ENCODE measurements at regions not wholly inside any gene's neighbourhood (a gene's known extent, or its start where the extent isn't known, plus 50 kb on each side); places are given as distances from the start of the nearest gene placed in this dataset.
"Not testable (repeated sequence)": the region's sequence is repeated elsewhere in the genome, so short reads cannot be mapped to it uniquely, and the experiment has no call there.

GRCh38 chrX:95441836-95442235 lies 1242.8 kb upstream of the DIAPH2 start:
- peaks cover 2 to 17% (median 7%) of the 10 kb centered on the region in 7 donors for H3K9me3 Mint-ChIP-seq
- H3K4me3 Mint-ChIP-seq = no peak overlapping the region
- H3K36me3 Mint-ChIP-seq = no peaks in the 10 kb centered on the region
- no peak overlapping the region for H3K27ac Mint-ChIP-seq
- ATAC-seq (ENCODE audit: low read depth in 2 of 2) (no peak), DNase-seq (no peak)
- H3K4me1 Mint-ChIP-seq = no peaks in the 10 kb centered on the region
- no peaks in the 10 kb centered on the region for H3K27me3 Mint-ChIP-seq

- H3K4me3 Mint-ChIP-seq = no peak overlapping the region
- no peaks in the 10 kb centered on the region for H3K27me3 Mint-ChIP-seq
- H3K9me3 Mint-ChIP-seq = peaks cover 0 to 9% (median 0%) of the 10 kb centered on the region in 7 donors
- H3K36me3 Mint-ChIP-seq = no peaks in the 10 kb centered on the region
- H3K27ac Mint-ChIP-seq = no peak overlapping the region
- DNase-seq (no peak), ATAC-seq (ENCODE audit: low read depth in 2 of 2) (no peak)
- H3K4me1 Mint-ChIP-seq = no peaks in the 10 kb centered on the region
Observed at GRCh38 chrX:95484781-95485180, 1199.9 kb upstream of the DIAPH2 start.

GRCh38 chrX:95505721-95506120 lies 1178.9 kb upstream of the DIAPH2 start:
- H3K9me3 Mint-ChIP-seq = peaks cover 0 to 19% (median 6%) of the 10 kb centered on the region in 7 donors
- H3K4me3 Mint-ChIP-seq = no peak overlapping the region
- no peak for ATAC-seq (ENCODE audit: low read depth in 2 of 2)
- H3K27ac Mint-ChIP-seq = no peak overlapping the region
- no peaks in the 10 kb centered on the region for H3K36me3 Mint-ChIP-seq
- no peak for DNase-seq
- no peaks in the 10 kb centered on the region for H3K27me3 Mint-ChIP-seq
- H3K4me1 Mint-ChIP-seq = no peaks in the 10 kb centered on the region

GRCh38 chrX:95509474-95509873 lies 1175.2 kb upstream of the DIAPH2 start:
- H3K4me3 Mint-ChIP-seq = no peak overlapping the region
- H3K27ac Mint-ChIP-seq = no peak overlapping the region
- H3K36me3 Mint-ChIP-seq = no peaks in the 10 kb centered on the region
- no peaks in the 10 kb centered on the region for H3K27me3 Mint-ChIP-seq
- H3K4me1 Mint-ChIP-seq = no peaks in the 10 kb centered on the region
- ATAC-seq (ENCODE audit: low read depth in 2 of 2) = no peak
- DNase-seq = no peak
- H3K9me3 Mint-ChIP-seq = peaks cover 0 to 13% (median 1%) of the 10 kb centered on the region in 7 donors

- not testable (repeated sequence) for H3K4me1 Mint-ChIP-seq; DNase-seq; H3K27me3 Mint-ChIP-seq; H3K4me3 Mint-ChIP-seq; H3K27ac Mint-ChIP-seq; H3K9me3 Mint-ChIP-seq; H3K36me3 Mint-ChIP-seq; ATAC-seq (ENCODE audit: low read depth in 2 of 2)
Observed at GRCh38 chrX:95524018-95524417, 1160.6 kb upstream of the DIAPH2 start.

GRCh38 chrX:95536111-95536510 lies 1148.5 kb upstream of the DIAPH2 start:
- H3K27me3 Mint-ChIP-seq = no peaks in the 10 kb centered on the region
- no peak overlapping the region for H3K4me3 Mint-ChIP-seq
- H3K36me3 Mint-ChIP-seq = no peaks in the 10 kb centered on the region
- DNase-seq = no peak
- no peak overlapping the region for H3K27ac Mint-ChIP-seq
- no peak for ATAC-seq (ENCODE audit: low read depth in 2 of 2)
- H3K9me3 Mint-ChIP-seq = peaks cover 0 to 13% (median 0%) of the 10 kb centered on the region in 7 donors
- H3K4me1 Mint-ChIP-seq = no peaks in the 10 kb centered on the region

GRCh38 chrX:95536661-95537060 lies 1148.0 kb upstream of the DIAPH2 start:
- H3K27ac Mint-ChIP-seq = no peak overlapping the region
- no peaks in the 10 kb centered on the region for H3K4me1 Mint-ChIP-seq
- H3K9me3 Mint-ChIP-seq = peaks cover 0 to 13% (median 0%) of the 10 kb centered on the region in 7 donors
- no peak for ATAC-seq (ENCODE audit: low read depth in 2 of 2)
- H3K27me3 Mint-ChIP-seq = no peaks in the 10 kb centered on the region
- DNase-seq = no peak
- no peak overlapping the region for H3K4me3 Mint-ChIP-seq
- H3K36me3 Mint-ChIP-seq = no peaks in the 10 kb centered on the region

GRCh38 chrX:95539041-95539440 lies 1145.6 kb upstream of the DIAPH2 start:
- no peaks in the 10 kb centered on the region for H3K27me3 Mint-ChIP-seq
- H3K9me3 Mint-ChIP-seq = peaks cover 0 to 6% (median 0%) of the 10 kb centered on the region in 7 donors
- no peaks in the 10 kb centered on the region for H3K4me1 Mint-ChIP-seq
- H3K4me3 Mint-ChIP-seq = no peak overlapping the region
- no peak for ATAC-seq (ENCODE audit: low read depth in 2 of 2)
- DNase-seq = no peak
- H3K36me3 Mint-ChIP-seq = no peaks in the 10 kb centered on the region
- no peak overlapping the region for H3K27ac Mint-ChIP-seq

- not testable (repeated sequence) for H3K36me3 Mint-ChIP-seq; H3K27me3 Mint-ChIP-seq; ATAC-seq (ENCODE audit: low read depth in 2 of 2); H3K4me3 Mint-ChIP-seq; H3K27ac Mint-ChIP-seq; DNase-seq; H3K4me1 Mint-ChIP-seq; H3K9me3 Mint-ChIP-seq
Observed at GRCh38 chrX:95549552-95549951, 1135.1 kb upstream of the DIAPH2 start.

GRCh38 chrX:95585321-95585720 lies 1099.3 kb upstream of the DIAPH2 start:
- Mint-ChIP-seq H3K27me3 (no peaks in the 10 kb centered on the region), H3K4me3 (no peak overlapping the region), H3K9me3 (peaks cover 0 to 3% (median 0%) of the 10 kb centered on the region in 7 donors), H3K4me1 (peaks cover 0 to under 1% (median 0%) of the 10 kb centered on the region in 3 donors), H3K27ac (no peak overlapping the region), H3K36me3 (no peaks in the 10 kb centered on the region)
- DNase-seq (no peak), ATAC-seq (ENCODE audit: low read depth in 2 of 2) (no peak)

- peaks cover 4 to 15% (median 10%) of the 10 kb centered on the region in 7 donors for H3K9me3 Mint-ChIP-seq
- H3K27ac Mint-ChIP-seq = no peak overlapping the region
- no peaks in the 10 kb centered on the region for H3K27me3 Mint-ChIP-seq
- no peak overlapping the region for H3K4me3 Mint-ChIP-seq
- DNase-seq = no peak
- no peaks in the 10 kb centered on the region for H3K4me1 Mint-ChIP-seq
- no peaks in the 10 kb centered on the region for H3K36me3 Mint-ChIP-seq
- no peak for ATAC-seq (ENCODE audit: low read depth in 2 of 2)
Observed at GRCh38 chrX:95612350-95612749, 1072.3 kb upstream of the DIAPH2 start.

GRCh38 chrX:95622200-95622599 lies 1062.4 kb upstream of the DIAPH2 start:
- Mint-ChIP-seq H3K36me3 (no peaks in the 10 kb centered on the region), H3K27me3 (no peaks in the 10 kb centered on the region), H3K9me3 (peaks cover 0 to 9% (median 4%) of the 10 kb centered on the region in 7 donors), H3K4me3 (no peak overlapping the region), H3K4me1 (no peaks in the 10 kb centered on the region), H3K27ac (no peak overlapping the region)
- DNase-seq (no peak), ATAC-seq (ENCODE audit: low read depth in 2 of 2) (no peak)

GRCh38 chrX:95626748-95627147 lies 1057.9 kb upstream of the DIAPH2 start:
- Mint-ChIP-seq H3K36me3 (no peaks in the 10 kb centered on the region), H3K9me3 (peaks cover 0 to 12% (median 7%) of the 10 kb centered on the region in 7 donors), H3K4me3 (no peak overlapping the region), H3K27ac (no peak overlapping the region), H3K4me1 (no peaks in the 10 kb centered on the region), H3K27me3 (no peaks in the 10 kb centered on the region)
- DNase-seq (no peak), ATAC-seq (ENCODE audit: low read depth in 2 of 2) (no peak)

GRCh38 chrX:95628796-95629195 lies 1055.8 kb upstream of the DIAPH2 start:
- H3K36me3 Mint-ChIP-seq = no peaks in the 10 kb centered on the region
- ATAC-seq (ENCODE audit: low read depth in 2 of 2) (no peak), DNase-seq (no peak)
- no peaks in the 10 kb centered on the region for H3K27me3 Mint-ChIP-seq
- no peaks in the 10 kb centered on the region for H3K4me1 Mint-ChIP-seq
- peaks cover 2 to 12% (median 10%) of the 10 kb centered on the region in 7 donors for H3K9me3 Mint-ChIP-seq
- H3K27ac Mint-ChIP-seq = no peak overlapping the region
- H3K4me3 Mint-ChIP-seq = no peak overlapping the region

GRCh38 chrX:95629737-95630136 lies 1054.9 kb upstream of the DIAPH2 start:
- no peak overlapping the region for H3K27ac Mint-ChIP-seq
- H3K27me3 Mint-ChIP-seq = no peaks in the 10 kb centered on the region
- H3K4me3 Mint-ChIP-seq = no peak overlapping the region
- DNase-seq (no peak), ATAC-seq (ENCODE audit: low read depth in 2 of 2) (no peak)
- H3K9me3 Mint-ChIP-seq = peaks cover 0 to 12% (median 10%) of the 10 kb centered on the region in 7 donors
- H3K36me3 Mint-ChIP-seq = no peaks in the 10 kb centered on the region
- H3K4me1 Mint-ChIP-seq = no peaks in the 10 kb centered on the region

Measured in naive B cell (primary cell).